HL-60 (cell line): ENCODE measurements at regions not wholly inside any gene's neighbourhood (a gene's known extent, or its start where the extent isn't known, plus 50 kb on each side); places are given as distances from the start of the nearest gene placed in this dataset.

Source experiments
- DNase-seq, 2 experiments: peaks; one replicate each; pipeline ENCODE4 v3.0.0-alpha.2; 2010 to 2020; ENCODE audit warnings: low read depth in 1 of 2, low spot score in 1 of 2
- H3K27ac ChIP-seq: fragments of 250-450 bp; sonication (Bioruptor Pico); replicated peaks from 2 replicates; pipeline ENCODE4 v1.5.1; 2020; ENCODE audit warnings: mild to moderate bottlenecking, moderate library complexity
- H3K27me3 ChIP-seq: fragments of 250-450 bp; sonication (Bioruptor Pico); 2 replicates; pipeline ENCODE4 v1.5.1; 2021; ENCODE audit warnings: mild to moderate bottlenecking, moderate library complexity; ENCODE audit not compliant: insufficient read depth, poor library complexity, severe bottlenecking
- H3K4me3 ChIP-seq: replicated peaks from 2 replicates; pipeline ENCODE4 v1.5.1; 2011; ENCODE audit warnings: mild to moderate bottlenecking, control low read depth, low read length; ENCODE audit not compliant: insufficient read depth
- CTCF ChIP-seq: IDR thresholded peaks from one replicate; pipeline ENCODE4 v1.5.1; 2011; ENCODE audit warnings: low read length, control low read depth, inconsistent platforms; ENCODE audit not compliant: insufficient read depth
- GABPA ChIP-seq: IDR thresholded peaks from 2 replicates; pipeline ENCODE4 v1.6.1; 2012; ENCODE audit warnings: low read depth
- POLR2AphosphoS5 ChIP-seq: IDR thresholded peaks from 2 replicates; pipeline ENCODE4 v1.6.1; 2012; ENCODE audit warnings: low read depth
- SPI1 ChIP-seq: IDR thresholded peaks from 2 replicates; pipeline ENCODE4 v1.6.1; 2012; ENCODE audit warnings: low read depth, mild to moderate bottlenecking, borderline replicate concordance
- TF ChIP-seq, protein P1 (sequence below): IDR thresholded peaks from 2 replicates; pipeline ENCODE4 v1.6.1; 2012; ENCODE audit warnings: low read depth; ENCODE audit not compliant: insufficient replicate concordance

DNA sequence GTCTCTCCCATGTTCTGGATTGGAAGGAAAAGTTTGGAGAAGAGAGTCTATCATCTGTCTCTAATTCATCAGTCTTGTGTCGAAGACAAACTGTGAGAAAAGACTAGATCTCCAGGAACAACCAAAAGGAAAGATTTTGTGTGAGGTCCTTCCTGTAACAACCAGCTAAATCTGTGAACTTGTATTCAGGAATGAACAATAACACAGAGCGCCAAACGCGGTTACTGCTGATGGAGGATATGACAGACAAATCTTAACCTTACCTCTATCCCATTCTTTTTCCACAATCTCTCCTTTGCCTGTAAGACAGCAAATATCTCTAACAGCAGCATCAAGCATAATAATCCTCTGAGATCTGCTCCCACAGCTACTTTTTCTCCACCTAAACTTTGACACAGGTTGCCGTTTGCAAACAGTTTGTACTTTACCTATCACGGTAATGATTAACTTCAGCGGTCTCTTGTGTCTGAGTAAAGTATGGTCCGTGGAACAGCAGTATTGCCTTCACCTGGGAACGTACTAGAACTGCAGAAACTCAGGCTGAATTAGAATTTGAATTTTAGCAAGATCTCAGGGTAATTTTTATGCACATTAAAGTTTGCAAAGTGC lies 387.6 kb downstream of the ELAVL2 start:
- no peak for TF ChIP-seq POLR2AphosphoS5
- TF ChIP-seq, protein P1, sequence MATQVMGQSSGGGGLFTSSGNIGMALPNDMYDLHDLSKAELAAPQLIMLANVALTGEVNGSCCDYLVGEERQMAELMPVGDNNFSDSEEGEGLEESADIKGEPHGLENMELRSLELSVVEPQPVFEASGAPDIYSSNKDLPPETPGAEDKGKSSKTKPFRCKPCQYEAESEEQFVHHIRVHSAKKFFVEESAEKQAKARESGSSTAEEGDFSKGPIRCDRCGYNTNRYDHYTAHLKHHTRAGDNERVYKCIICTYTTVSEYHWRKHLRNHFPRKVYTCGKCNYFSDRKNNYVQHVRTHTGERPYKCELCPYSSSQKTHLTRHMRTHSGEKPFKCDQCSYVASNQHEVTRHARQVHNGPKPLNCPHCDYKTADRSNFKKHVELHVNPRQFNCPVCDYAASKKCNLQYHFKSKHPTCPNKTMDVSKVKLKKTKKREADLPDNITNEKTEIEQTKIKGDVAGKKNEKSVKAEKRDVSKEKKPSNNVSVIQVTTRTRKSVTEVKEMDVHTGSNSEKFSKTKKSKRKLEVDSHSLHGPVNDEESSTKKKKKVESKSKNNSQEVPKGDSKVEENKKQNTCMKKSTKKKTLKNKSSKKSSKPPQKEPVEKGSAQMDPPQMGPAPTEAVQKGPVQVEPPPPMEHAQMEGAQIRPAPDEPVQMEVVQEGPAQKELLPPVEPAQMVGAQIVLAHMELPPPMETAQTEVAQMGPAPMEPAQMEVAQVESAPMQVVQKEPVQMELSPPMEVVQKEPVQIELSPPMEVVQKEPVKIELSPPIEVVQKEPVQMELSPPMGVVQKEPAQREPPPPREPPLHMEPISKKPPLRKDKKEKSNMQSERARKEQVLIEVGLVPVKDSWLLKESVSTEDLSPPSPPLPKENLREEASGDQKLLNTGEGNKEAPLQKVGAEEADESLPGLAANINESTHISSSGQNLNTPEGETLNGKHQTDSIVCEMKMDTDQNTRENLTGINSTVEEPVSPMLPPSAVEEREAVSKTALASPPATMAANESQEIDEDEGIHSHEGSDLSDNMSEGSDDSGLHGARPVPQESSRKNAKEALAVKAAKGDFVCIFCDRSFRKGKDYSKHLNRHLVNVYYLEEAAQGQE: no peak
- TF ChIP-seq SPI1: no peak
- TF ChIP-seq CTCF: no peak
- no peak for TF ChIP-seq GABPA
- Histone ChIP-seq H3K27ac (no peak overlapping the region), H3K4me3 (no peak overlapping the region), H3K27me3 (no peaks in the 10 kb centered on the region)
- DNase-seq: no peak

- no peak for DNase-seq
- H3K27ac ChIP-seq: no peak overlapping the region
- no peaks in the 10 kb centered on the region for H3K27me3 ChIP-seq
- TF ChIP-seq SPI1 (no peak), CTCF (no peak), GABPA (no peak), POLR2AphosphoS5 (no peak)
- TF ChIP-seq, protein P1: no peak
- no peak overlapping the region for H3K4me3 ChIP-seq
These were observed 384.8 kb downstream of the ELAVL2 start for GRCh38 chr9:23441275-23441674.

- Histone ChIP-seq H3K27me3 (no peaks in the 10 kb centered on the region), H3K4me3 (no peak overlapping the region), H3K27ac (no peak overlapping the region)
- DNase-seq: no peak
- TF ChIP-seq POLR2AphosphoS5 (no peak), GABPA (no peak), SPI1 (no peak)
These were observed 381.4 kb downstream of the ELAVL2 start for GRCh38 chr9:23444658-23445057.

GRCh38 chr9:23447166-23447565 lies 378.9 kb downstream of the ELAVL2 start:
- TF ChIP-seq POLR2AphosphoS5 (no peak), GABPA (no peak), SPI1 (no peak), CTCF (no peak)
- TF ChIP-seq, protein P1: no peak
- Histone ChIP-seq H3K4me3 (no peak overlapping the region), H3K27me3 (no peaks in the 10 kb centered on the region), H3K27ac (no peak overlapping the region)
- no peak for DNase-seq
